B cell (primary cell): ENCODE measurements at regions not wholly inside any gene's neighbourhood (a gene's known extent, or its start where the extent isn't known, plus 50 kb on each side); places are given as distances from the start of the nearest gene placed in this dataset.

ENCODE experiments used
- ATAC-seq: fragments of 200-7000 bp; cut with Tn5 transposase; one replicate; pipeline ENCODE4 v1.10.0; 2021; ENCODE audit warnings: low read depth, mild to moderate bottlenecking, moderate number of reproducible peaks, moderate library complexity
- CTCF ChIA-PET: fragments of 350-600 bp; sonication (Branson Sonifier 250); formaldehyde crosslinking; loops from one replicate; lab custom pipeline; 2021; ENCODE audit warnings: antibody characterized with exemption, inconsistent platforms; lab: Charles Lee
- POLR2A ChIA-PET: fragments of 350-600 bp; sonication (Branson Sonifier 250); formaldehyde crosslinking; loops from one replicate; lab custom pipeline; 2021; ENCODE audit warnings: antibody characterized with exemption; lab: Charles Lee
- DNase-seq: peaks from one replicate; pipeline ENCODE4 v3.0.0; 2013
- H2AFZ ChIP-seq: 2 replicates; pipeline ENCODE4 v1.6.1; 2012; ENCODE audit warnings: mild to moderate bottlenecking, low read depth, low read length; ENCODE audit not compliant: insufficient read depth, poor library complexity, severe bottlenecking
- H3K27ac ChIP-seq, 2 donors: 1 replicate in 1 of 2; 2 replicates in 1 of 2; pipeline ENCODE4 v1.5.1; 2012 to 2013; ENCODE audit warnings: low read length in 2 of 2, mild to moderate bottlenecking in 2 of 2, moderate library complexity in 1 of 2
- H3K27me3 ChIP-seq, 4 experiments: fragments of 200-600 bp in 1 of 4; sonication (generic) in 1 of 4; replicated peaks in 1 of 4; 1 replicate in 2 of 4; 2 replicates in 2 of 4; pipeline versions ENCODE4 v1.6.1 to v1.7.0; 2013 to 2016; ENCODE audit warnings: low read length in 3 of 4, mild to moderate bottlenecking in 2 of 4, mixed read lengths in 1 of 4, moderate library complexity in 1 of 4; ENCODE audit not compliant: insufficient read depth in 4 of 4, control insufficient read depth in 3 of 4; ENCODE audit errors: control extremely low read depth in 1 of 4
- H3K36me3 ChIP-seq, 2 experiments: replicated peaks in 1 of 2; 1 replicate in 1 of 2; 2 replicates in 1 of 2; pipeline versions ENCODE4 v1.6.1 to v1.7.1; 2013; ENCODE audit warnings: low read length in 1 of 2; ENCODE audit not compliant: insufficient read depth in 2 of 2, control insufficient read depth in 1 of 2; ENCODE audit errors: control extremely low read depth in 1 of 2, extremely low read depth in 1 of 2
- H3K4me1 ChIP-seq, 2 donors: fragments of 200-600 bp in 1 of 2; sonication (generic) in 1 of 2; 1 replicate in 1 of 2; 2 replicates in 1 of 2; pipeline versions ENCODE4 v1.5.1 to v1.6.1; 2013 to 2017; ENCODE audit warnings: low read length in 2 of 2; ENCODE audit not compliant: control insufficient read depth in 2 of 2, insufficient read depth in 2 of 2
- H3K4me2 ChIP-seq: replicated peaks from 2 replicates; pipeline ENCODE3; 2012; ENCODE audit warnings: mild to moderate bottlenecking, low read depth, low read length; ENCODE audit not compliant: poor library complexity, severe bottlenecking
- H3K4me3 ChIP-seq, 5 experiments: fragments of 200-600 bp in 1 of 5; sonication (generic) in 1 of 5; 1 replicate in 3 of 5; 2 replicates in 2 of 5; pipeline versions ENCODE4 v1.5.1 to v1.7.0; 2011 to 2016; ENCODE audit warnings: low read length in 4 of 5, mild to moderate bottlenecking in 4 of 5, low read depth in 2 of 5, control low read depth in 1 of 5, moderate library complexity in 1 of 5; ENCODE audit not compliant: insufficient read depth in 1 of 5; ENCODE audit errors: control extremely low read depth in 1 of 5, extremely low read depth in 1 of 5
- H3K79me2 ChIP-seq: fragments of 200-600 bp; sonication (generic); one replicate; pipeline ENCODE4 v1.6.0; 2016; ENCODE audit warnings: low read length; ENCODE audit not compliant: control insufficient read depth, insufficient read depth
- H3K9ac ChIP-seq: fragments of 200-600 bp; sonication (generic); 2 replicates; pipeline ENCODE4 v1.6.1; 2017; ENCODE audit warnings: mild to moderate bottlenecking, low read length, moderate library complexity
- H3K9me3 ChIP-seq, 3 donors: one replicate each; pipeline versions ENCODE4 v1.6.1 to v1.7.1; 2013; ENCODE audit warnings: low read length in 2 of 3; ENCODE audit not compliant: control insufficient read depth in 2 of 3, insufficient read depth in 1 of 3; ENCODE audit errors: control extremely low read depth in 1 of 3
- H4K20me1 ChIP-seq: 2 replicates; pipeline ENCODE4 v1.6.0; 2012; ENCODE audit warnings: mild to moderate bottlenecking, low read length; ENCODE audit not compliant: insufficient read depth, control insufficient read depth, poor library complexity, severe bottlenecking
- H3K27ac Mint-ChIP-seq: one replicate; pipeline ENCODE4 v1.8.0; 2021; ENCODE audit warnings: mixed read lengths
- H3K27me3 Mint-ChIP-seq: one replicate; pipeline ENCODE4 v1.8.0; 2021; ENCODE audit warnings: mixed read lengths
- H3K4me1 Mint-ChIP-seq: one replicate; pipeline ENCODE4 v1.8.0; 2021; ENCODE audit warnings: mixed read lengths
- H3K4me3 Mint-ChIP-seq: one replicate; pipeline ENCODE4 v1.8.0; 2021; ENCODE audit warnings: mixed read lengths
- H3K9me3 Mint-ChIP-seq: one replicate; pipeline ENCODE4 v1.8.0; 2022; ENCODE audit warnings: mixed read lengths; ENCODE audit not compliant: insufficient read depth
- CTCF ChIP-seq: fragments of 200-600 bp; IDR thresholded peaks from one replicate; pipeline ENCODE4 v1.8.0; 2022; ENCODE audit warnings: antibody characterized with exemption, mild to moderate bottlenecking
- EZH2 ChIP-seq: IDR thresholded peaks from 2 replicates; pipeline ENCODE4 v1.6.1; 2012; ENCODE audit warnings: borderline replicate concordance, low read depth, mild to moderate bottlenecking, moderate library complexity, low read length; ENCODE audit not compliant: insufficient read depth, poor library complexity, severe bottlenecking
- WGBS: methylation state at CpG from one replicate; pipeline ENCODE4 v1.1.5; 2013; ENCODE audit warnings: missing lambda C conversion rate; ENCODE audit not compliant: insufficient coverage; 5-methylcytosine and 5-hydroxymethylcytosine counted together
- intact Hi-C: fragments of 100-400 bp; cut with micrococcal nuclease; formaldehyde crosslinking; loops from one replicate; pipeline ENCODE4 v1.10.0; 2022

GRCh38 chr9:106613250-106613737, 249.7 kb upstream of the ZNF462 start:
- CTCF ChIA-PET = no interaction called here
- Mint-ChIP-seq H3K4me3 (no peak overlapping the region), H3K27me3 (no peaks in the 10 kb centered on the region), H3K9me3 (peaks cover 2% of the 10 kb centered on the region), H3K4me1 (no peaks in the 10 kb centered on the region), H3K27ac (no peak overlapping the region)
- H4K20me1 ChIP-seq = no peaks in the 10 kb centered on the region
- DNase-seq (no peak), ATAC-seq (no peak)
- H3K27me3 ChIP-seq = no peaks in the 10 kb centered on the region
- no peaks in the 10 kb centered on the region for H3K4me1 ChIP-seq
- H2AFZ ChIP-seq = no peak overlapping the region
- H3K4me3 ChIP-seq = no peak overlapping the region
- no peaks in the 10 kb centered on the region for H3K79me2 ChIP-seq
- H3K9me3 ChIP-seq = peaks cover 0 to 3% (median 0%) of the 10 kb centered on the region in 3 donors
- TF ChIP-seq CTCF (no peak), EZH2 (no peak)
- H3K27ac ChIP-seq = no peak overlapping the region
- intact Hi-C loops = no loop called here
- H3K4me2 ChIP-seq = no peak overlapping the region
- WGBS = 85% methylated on average over 3 of the region's 3 CpGs
- no peak overlapping the region for H3K9ac ChIP-seq
- POLR2A ChIA-PET = no interaction called here
- H3K36me3 ChIP-seq = no peaks in the 10 kb centered on the region

GRCh38 chr9:106615118-106615889, 247.7 kb upstream of the ZNF462 start:
- peaks cover 2% of the 10 kb centered on the region for H3K9me3 Mint-ChIP-seq
- H3K9me3 ChIP-seq = peaks cover 0 to 3% (median 0%) of the 10 kb centered on the region in 3 donors
- no peak overlapping the region for H3K4me2 ChIP-seq
- H3K4me3 ChIP-seq = no peak overlapping the region
- ChIA-PET POLR2A (no interaction called here), CTCF (no interaction called here)
- no peak overlapping the region for H3K27ac Mint-ChIP-seq
- H3K4me1 Mint-ChIP-seq = no peaks in the 10 kb centered on the region
- H3K27ac ChIP-seq = no peak overlapping the region
- H4K20me1 ChIP-seq = no peaks in the 10 kb centered on the region
- no peak overlapping the region for H3K4me3 Mint-ChIP-seq
- H3K4me1 ChIP-seq = no peaks in the 10 kb centered on the region
- intact Hi-C loops = no loop called here
- ATAC-seq (no peak), DNase-seq (no peak)
- no peaks in the 10 kb centered on the region for H3K79me2 ChIP-seq
- H2AFZ ChIP-seq = no peak overlapping the region
- no peak for TF ChIP-seq EZH2
- TF ChIP-seq CTCF = no peak
- no peaks in the 10 kb centered on the region for H3K36me3 ChIP-seq
- no peaks in the 10 kb centered on the region for H3K27me3 Mint-ChIP-seq
- H3K9ac ChIP-seq = no peak overlapping the region
- 88% methylated on average over 3 of the region's 7 CpGs for WGBS
- H3K27me3 ChIP-seq = no peaks in the 10 kb centered on the region
